ENCODE measurements at regions not wholly inside any gene's neighbourhood (a gene's known extent, or its start where the extent isn't known, plus 50 kb on each side); places are given as distances from the start of the nearest gene placed in this dataset.

DNA sequence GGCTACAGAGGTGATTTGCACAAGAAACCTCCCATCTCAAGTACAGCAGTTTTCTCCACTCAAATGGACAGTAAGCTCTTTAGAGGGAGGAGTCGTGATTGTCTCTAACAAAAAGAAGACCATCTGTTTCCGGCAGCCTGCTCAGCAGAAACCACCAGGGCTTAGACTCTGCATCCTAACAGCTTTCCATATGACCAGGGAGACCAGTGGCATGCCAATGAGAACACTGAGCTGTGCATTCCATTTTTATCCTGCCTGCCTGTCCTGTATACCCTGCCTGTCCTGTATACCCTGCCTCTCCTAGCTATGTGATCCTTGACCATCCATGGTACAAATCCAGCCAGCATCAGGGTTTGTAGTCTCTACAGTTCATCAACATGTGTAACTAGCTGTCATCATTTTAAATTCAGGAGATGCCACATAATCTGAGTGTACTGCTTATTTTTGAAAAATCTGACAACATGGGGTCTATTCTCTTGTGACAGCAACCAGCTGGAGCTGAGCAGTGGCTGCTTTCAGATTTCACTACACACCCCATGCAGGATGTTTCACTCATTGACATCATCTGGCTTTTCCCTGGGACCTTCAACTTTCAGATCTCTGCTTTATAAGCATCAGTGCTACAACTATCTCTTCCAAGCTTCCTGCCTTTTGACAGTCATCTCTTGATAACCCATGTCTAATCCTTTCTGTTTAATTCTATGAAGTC lies 50.5 kb upstream of the POU2AF2 start:
- DNase-seq, result no peak

DNA sequence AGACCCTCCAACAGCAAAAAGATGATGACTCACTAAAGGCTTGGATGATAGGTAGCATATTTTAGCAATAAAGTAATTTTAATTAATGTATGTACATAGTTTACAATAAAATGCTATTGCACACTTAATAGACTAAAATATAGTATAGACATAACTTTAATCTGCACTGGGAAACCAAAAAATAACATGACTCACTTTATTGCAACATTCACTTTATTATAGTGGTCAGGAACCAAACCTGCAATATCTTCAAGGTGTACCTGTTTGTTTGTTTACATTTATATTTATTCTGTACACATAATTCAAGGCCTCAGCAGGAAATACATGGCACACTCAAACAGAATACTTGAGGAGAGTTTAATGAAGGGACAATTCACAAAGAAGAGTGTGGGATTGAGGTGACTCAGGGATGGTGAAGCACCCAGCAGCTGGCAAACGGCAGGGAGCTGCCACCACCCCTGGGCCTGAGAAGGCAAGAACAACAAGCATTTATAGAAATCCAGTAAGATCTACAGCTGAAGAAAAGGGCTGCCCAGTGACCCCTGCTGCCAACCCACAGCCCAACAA lies 51.5 kb upstream of the POU2AF2 start:
- peak; percentile 42 for DNase-seq

DNA sequence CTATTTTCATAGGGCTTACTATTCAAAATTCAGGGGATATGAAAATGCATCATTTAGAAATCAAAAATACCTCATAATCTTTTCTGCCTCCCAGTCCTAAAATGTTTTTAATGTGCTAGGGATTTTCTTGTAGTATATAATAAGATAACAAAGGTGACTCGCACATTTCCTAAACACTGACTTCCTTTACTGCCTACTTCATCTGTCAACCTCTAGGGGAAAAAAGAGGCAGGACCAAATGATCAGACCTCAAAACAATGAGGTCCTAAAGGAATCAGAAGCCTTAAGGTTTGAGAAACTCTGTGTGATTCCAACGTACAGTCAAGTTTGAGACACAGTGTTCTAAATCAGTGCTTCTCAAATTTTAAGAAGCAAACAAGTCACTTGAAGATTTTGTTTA lies 56.1 kb upstream of the POU2AF2 start:
- DNase-seq, result peak; percentile 7

DNA sequence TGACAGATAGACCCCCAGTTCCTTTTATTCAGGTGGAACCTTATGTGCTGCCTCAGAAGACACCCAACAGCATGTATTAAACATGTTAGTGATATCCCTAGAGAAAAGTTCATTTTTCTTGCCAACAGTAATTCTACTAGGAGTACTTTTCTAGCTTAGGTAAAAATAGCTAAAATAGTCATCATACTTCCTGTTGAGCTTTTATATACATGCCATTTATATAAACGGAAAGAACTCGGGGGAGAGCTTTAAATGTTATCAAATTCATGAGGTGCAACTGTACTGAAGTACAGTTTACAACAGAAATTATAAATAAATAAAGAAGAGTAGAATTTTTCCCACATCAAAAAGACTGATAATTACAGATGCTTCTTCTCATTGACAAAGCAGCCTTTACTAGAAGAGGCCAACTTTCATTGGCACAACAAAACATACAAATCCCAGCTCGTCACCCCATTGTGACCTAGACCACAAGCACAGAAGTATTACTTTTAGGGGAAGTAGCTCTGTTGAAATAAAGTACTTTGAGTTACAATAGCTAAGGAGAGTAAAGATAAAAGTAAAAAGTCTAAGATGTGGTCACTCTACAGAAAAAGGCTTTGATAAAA lies 59.1 kb upstream of the POU2AF2 start:
- no peak for DNase-seq

DNA sequence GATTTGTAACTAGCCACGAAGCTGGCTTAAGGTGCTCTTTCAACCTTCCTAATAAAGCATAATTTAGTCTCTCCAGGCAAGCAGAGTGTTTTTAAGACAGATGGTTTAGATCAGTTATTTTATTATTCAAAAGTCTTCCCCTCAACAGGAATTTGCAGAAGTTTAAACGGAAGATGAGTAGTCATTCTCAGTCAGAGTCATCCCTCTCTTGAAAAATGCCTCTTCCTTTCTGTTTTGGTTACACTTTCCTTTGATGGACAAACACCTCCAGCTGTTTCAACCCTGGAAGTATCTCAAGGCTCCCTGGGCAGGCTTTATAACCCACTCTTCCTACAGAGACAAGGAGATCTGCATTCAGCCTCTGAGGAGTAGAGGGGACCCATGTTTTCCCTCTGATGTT lies 60.3 kb upstream of the POU2AF2 start:
- no peak for DNase-seq

DNA sequence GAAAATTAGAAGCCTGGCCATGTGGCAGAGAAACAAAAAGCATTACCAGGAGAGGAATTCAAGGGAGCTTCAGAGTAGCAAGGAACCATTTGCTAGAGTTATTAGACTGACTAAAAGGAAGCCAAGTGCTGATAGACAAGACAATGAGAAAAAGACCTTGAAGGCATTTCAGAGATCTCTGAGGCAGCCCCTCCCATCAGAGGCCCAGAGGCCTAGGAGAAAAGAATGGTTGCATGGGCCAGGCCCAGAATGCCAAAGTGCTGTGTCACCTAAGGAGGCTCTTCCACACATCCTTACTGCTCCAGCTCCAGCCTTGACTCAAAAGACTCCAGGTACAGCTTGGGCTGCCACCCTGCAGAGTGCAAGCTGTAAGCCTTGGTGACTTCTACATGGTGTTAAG lies 61.8 kb upstream of the POU2AF2 start:
- DNase-seq, result no peak

DNA sequence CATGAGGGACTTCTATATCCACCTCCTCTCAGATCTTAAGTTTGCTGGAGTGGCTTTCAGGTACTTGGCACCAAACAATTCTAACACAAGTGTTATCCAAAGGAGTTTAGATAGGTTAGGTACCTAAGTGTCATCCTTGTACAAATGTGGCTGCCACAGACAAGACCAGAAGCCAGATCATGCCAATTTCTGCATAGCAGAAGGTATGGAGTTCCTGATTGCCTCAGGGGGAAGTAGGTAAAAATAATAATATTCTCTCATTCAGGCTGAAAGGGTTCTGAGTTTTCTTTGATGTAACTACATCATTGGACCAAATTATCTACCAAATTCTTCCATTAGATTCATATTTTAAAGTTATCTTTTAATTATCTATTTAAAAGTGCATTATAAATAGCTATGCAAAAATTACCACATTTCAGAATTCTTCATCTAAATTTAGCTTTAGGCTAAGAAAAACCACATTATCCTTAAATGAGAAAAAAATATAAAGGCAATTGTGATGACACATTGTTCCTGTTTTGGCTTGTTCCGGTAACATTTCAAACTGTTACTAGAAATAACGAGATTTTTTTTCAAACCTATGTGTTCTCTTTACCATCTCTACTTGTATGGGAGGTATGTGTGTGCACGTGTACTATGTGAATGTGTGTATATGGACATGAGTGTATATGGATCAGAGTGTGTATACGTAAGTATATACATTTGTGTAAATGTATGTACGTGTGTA lies 66.2 kb upstream of the POU2AF2 start:
- no peak for DNase-seq

DNA sequence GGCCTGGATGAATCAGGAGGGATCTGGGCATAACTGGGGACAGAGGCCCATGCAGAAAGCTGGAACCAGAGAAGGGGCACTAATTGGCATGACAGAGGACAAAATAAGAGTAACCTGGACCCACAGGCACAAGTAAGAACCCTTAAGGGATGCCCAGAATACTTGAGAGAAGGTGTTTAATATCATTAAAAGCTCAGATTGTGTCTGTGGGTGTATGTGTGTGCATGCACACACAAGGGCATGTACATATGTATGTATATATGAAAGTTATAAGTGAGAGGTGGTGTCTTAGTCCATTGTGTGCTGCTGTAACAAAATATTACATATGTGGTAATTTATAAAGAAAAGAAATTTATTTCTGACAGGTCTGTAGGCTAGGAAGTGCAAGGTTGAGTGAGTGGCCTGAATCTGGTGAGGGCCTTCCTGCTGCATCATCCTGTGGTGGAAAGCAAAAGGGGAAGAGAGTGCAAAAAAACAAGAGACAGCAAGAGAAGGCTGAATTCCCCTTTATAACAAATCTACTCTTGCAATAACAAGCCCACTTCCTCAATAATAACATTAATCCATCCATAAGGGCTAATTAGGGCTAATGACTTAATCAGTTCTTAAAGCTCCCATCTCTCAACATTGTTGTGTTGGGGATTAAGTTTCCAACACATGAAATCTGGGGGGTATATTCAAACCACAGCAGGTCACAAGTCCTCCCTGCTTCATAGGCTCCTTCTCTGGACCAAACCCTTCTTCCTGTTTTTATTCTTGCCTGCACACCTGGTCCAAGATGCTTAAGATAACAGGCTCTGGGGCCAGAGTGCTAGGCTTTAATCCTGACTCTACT lies 68.3 kb upstream of the POU2AF2 start:
- no peak for DNase-seq

DNA sequence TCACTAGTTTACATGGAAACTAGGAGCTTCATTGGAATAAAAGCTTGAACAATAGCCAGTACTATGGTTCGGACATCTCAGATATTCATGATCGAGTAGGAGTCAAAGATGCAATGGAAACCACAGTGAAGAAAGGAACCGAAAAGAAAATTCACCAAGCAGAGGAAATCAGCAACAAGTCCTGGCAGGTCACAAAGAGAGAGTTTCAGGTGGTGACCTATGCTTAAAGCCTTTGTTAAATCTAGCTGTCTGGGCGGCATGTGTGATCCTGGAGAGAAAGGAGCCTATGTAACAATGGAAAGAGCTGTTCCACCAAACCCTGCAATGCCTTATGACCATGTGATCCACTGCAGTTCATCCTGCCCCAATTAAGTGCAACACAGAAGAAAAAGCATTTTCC lies 68.9 kb upstream of the POU2AF2 start:
- no peak for DNase-seq

DNA sequence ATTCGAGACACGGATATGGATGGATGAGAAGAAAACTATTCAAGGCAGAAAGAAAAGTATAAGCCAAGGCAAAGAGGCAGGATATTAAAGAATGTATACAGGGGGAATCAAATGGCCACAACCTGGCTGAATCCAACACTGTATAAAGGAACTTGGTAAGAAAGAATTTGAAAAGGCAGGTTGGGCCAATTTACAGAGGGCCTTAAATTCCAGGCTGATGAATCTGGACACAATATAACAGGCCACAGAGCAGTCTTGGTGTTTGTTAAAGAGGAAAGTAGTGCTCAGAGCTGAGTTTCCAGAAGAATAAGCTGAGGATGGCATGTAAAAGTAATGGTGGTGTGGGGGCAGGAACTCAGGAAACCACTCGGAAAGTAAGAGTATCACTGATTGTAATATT lies 72.3 kb upstream of the POU2AF2 start:
- DNase-seq, result no peak

DNA sequence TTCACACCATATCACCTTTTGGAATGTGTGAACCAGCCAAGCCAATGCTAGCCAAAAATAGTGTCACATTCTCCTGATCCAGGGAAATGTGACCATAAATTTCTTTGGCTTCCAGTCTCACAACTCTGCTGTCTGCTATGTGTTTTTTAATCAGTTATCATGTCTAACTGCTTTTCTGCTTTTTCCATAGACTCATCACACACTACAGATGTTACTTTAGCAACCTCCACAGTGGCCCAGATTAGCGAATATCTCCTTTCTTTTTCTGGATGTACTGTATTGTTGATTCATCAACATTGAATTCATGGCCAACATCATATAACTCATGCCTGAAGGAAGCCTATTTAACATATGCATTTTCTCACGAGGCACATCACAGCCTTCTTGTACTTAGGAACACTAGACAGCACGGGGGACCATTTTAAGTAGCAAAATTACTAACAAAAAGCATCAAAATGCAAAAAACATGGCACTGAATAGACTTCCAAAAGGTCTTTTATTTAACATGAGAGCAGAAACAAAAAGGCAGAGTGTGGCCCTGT lies 73.1 kb upstream of the POU2AF2 start:
- DNase-seq, result no peak

DNA sequence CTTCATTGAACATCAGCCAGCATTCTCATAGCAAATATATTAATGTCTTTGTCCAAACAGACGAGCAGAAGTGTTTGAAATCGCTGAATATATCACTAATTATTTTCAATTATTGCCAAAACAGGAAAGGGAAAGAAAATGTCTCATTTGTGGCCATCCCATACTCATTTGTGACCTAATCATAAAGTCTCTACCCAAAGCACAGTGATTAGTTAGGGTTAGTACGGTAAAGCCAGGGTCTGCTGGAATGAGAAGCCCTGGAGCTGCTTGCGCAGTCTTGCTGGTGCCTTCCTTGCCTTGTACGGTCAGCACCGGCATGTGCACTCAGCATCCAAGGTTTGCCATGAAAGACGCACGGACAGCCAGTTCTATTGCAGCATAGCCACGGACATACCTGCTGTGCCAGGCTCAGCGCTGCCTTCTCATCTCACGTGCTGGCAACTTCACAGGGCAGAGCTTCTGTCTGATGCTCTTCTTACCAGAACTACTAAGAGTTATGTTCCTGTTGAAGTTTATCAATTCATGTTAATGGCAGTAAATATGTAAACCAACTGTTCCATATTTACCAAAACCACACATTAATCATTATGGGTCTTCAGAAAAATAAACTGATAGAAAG lies 74.7 kb upstream of the POU2AF2 start:
- no peak for DNase-seq

DNA sequence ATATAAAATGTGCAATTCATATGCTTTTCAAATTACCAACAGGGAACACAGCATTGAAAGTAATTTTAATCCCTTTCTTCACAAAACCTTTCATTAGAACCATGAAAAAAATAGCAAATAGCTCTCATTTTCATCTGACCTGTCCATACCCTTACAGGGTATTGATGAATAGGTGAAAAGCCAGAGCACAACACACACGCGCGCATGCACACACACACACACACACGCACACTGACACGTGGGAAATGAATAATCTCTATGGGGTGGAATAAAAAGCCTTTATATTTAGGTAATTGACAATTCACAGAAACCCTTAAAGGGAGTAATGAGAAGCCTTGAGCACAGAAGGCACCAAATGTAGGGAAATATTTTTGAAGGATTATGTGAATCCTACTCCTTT lies 76.2 kb upstream of the POU2AF2 start:
- DNase-seq, result no peak

DNA sequence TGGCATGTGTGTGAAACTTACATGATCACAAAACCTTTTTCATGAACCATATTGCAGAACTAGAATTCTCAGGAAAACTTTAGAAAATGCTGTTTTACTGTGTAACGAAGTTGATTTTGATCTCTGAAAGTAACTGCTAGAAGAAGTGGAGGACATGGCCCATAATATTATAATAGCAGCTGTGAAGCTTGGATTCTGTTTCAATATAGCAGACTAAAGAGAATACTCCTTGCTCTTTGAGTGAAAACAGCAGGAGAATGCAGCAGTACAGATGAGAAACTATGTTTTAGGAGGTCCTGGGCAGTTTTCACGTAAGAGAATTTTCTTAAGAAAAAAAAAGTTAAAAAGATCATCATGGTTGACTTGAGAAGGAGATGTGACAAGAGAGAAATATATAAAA lies 76.7 kb upstream of the POU2AF2 start:
- DNase-seq, result no peak

DNA sequence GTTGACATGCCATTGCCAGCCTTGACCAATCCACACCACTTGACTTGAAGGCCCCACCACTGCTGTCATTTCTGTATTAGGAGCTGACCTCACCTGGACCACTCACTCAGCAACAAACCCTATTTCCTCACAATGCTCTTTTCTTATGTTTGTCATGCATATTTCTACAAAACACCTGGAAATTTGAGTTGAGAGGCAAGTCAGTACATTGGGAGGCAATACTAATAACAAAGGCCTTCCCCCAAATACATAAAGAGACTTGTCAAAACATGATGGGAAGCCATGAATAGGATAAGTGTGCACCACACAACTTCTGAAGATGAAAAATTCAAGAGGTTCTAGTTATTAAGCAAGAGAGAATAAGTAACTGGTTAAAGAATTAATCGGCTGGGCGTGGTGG lies 77.9 kb upstream of the POU2AF2 start:
- DNase-seq, result no peak

DNA sequence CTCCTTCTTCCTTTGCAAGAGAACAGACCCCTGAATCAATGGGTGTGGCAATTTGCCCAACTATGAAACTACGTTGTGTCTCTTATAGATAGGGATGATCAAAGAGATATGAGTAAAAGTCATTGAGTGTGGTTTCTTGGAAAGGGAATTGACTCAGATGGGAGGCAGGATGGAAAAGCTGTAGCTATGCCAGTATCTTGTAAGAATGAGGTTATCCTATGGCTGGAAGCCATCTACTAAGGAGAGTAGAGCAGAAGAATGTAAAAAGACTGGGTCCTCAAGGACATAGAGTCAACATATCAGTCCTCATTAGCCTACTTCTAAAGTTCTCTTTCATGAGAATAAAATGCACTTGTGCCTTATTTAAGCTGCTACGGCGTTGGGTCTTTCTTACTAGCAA lies 78.9 kb upstream of the POU2AF2 start:
- no peak for DNase-seq

DNA sequence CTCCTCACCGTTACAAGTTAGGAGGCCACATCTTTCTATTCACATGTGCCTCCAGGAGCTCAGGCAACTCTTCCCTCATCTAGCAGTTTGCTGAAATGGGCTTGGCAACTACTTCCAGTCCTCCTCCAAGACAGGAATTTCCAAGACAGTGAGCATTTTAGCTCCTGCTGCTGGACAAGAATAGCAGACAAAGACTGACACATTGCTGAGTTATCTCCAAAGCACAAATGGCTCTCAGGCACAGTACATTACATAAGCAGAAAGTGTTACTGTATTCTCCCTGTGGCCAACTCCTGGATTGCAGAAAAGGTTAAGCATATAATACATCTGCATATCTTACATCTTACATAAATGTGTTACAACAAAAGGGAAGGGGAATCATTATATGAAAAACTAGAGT lies 83.2 kb upstream of the POU2AF2 start:
- no peak for DNase-seq

DNA sequence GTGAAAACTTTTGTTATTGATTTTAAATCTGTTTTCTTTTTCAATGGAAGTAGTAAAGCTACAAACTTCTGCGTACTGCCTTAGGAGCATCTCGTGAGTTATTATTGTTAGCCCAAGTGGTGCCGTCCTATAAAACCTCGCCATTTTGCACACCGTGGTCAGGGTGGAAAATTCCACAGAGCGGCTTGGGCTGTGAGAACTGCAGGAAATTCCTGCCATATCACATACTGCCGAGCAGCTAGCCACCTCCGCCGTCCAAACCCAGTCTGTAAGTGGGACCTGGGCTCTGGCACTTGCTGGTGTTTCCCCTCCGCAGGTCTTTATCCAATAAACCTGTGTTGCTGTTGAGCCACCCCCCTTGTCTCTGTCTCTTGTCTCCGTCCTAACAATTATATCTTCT lies 88.0 kb upstream of the POU2AF2 start:
- no peak for DNase-seq

DNA sequence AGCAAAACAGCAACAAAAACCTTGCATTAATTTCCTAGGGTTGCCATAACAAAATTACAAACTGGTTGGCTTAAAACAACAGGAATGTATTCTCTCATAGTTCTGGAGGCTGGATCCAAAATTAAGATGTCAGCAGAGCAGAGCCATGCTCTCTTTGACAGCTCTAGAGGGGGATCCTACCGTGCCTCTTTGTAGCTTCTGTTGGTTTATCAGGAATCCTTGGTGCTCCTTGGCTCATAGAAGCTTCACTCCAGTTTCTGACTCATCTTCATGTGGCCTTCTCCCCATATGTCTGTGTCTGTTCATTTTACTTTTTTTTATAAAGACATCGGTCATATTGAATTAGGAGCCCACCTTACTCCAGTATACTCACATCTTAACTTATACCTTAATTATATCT lies 90.5 kb upstream of the POU2AF2 start:
- no peak for DNase-seq

DNA sequence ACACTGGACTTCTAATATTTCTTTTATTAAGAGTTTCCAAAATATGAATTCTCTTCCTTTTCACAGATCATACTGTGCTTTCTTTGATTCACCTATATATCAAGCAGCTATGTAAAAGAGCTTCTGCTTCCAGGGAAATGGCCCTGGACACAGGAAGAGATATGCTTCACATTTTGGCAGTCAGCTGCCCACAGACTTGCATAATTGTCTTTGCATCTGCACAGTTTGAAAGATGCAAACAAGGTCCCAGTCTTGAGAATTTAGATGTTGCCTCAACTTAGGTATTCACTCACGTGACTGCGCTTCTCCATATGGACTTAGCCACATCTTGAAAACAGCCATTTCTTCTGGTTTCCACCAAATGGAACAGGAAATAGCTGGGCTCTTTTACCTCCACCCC lies 92.3 kb upstream of the POU2AF2 start:
- DNase-seq, result no peak

DNA sequence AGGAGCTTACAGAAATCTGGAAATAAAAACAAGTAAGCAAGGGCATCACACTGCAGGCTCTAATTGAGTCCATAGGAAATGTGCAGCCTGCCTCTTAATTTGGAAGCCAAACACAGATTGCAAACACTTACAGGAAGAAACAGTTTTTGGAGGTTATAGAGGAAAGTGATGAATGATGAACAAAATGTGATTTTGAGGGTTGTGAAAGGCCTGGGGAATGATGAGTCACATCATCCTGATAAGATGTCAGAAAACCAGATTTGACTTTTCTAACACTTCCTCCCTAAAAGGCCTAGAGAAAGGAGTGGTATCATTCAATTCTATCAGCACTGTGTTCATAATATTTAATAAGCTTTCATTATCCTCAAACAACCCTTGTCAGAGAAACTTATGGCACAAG lies 96.6 kb upstream of the POU2AF2 start:
- no peak for DNase-seq

DNA sequence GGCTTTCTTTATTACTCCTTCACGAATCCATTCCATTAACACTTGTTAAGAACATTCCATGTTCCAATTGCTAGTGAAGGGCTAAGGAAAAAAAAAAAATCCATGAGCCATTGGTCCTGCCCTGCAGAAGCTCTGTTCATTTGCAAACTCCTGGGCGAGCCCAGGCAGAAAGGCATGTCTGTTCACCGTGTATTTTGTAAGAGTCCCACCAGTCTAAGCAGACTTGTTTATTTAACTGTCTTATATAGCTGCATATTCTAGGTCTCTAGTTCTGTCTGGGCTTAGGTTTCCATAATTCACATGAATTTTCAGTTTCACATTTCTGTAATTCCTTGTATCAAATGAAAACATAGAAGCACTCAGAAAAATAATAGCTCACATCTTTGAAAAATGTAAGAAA lies 97.4 kb upstream of the POU2AF2 start:
- DNase-seq, result no peak

DNA sequence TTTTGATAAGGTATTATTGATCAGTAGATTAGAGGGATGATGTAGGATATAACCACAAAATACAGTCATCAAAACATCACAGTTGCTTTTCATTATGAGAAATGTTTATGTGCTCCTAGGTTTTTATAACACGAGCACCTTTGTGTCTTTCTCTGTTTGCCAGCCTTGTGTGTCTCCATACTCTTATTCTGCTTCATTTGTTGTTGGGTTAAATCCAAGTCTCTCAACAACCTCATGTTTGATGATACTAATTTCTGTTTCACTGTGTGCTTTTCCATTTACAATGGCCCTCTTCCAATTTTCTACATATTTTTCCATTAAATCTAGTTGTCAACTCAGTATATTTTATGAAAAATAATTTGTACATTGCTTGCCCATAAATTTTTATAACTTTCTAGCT lies 107.7 kb upstream of the POU2AF2 start:
- no peak for DNase-seq
